GM12874 (cell line): ENCODE measurements at regions not wholly inside any gene's neighbourhood (a gene's known extent, or its start where the extent isn't known, plus 50 kb on each side); places are given as distances from the start of the nearest gene placed in this dataset.

ENCODE experiments used
- TF ChIP-seq, protein P1 (sequence below): IDR thresholded peaks from 2 replicates; pipeline ENCODE4 v1.5.1; 2011; ENCODE audit warnings: low read depth, mild to moderate bottlenecking, control low read depth, low read length, moderate library complexity; ENCODE audit not compliant: insufficient read depth

DNA sequence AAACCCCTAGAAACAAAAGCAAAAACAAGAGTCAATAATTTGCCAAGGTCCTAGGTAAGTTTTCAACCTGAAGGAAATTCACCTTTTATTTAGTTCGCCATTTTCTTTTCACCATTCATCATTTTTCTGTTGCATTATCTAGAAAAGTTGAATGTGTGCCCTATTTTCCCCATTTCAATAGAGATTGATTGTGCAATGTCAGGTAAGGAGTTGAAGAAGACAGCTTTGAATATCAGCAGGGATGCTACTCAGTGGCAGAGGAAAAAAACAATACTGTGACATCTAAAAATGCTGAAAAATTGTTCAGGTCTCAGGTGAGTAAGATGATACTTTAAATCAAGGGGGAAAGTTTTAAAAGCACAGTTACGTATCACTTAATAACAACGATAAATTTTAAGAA lies 813.7 kb downstream of the DTWD2 start:
- TF ChIP-seq, protein P1, sequence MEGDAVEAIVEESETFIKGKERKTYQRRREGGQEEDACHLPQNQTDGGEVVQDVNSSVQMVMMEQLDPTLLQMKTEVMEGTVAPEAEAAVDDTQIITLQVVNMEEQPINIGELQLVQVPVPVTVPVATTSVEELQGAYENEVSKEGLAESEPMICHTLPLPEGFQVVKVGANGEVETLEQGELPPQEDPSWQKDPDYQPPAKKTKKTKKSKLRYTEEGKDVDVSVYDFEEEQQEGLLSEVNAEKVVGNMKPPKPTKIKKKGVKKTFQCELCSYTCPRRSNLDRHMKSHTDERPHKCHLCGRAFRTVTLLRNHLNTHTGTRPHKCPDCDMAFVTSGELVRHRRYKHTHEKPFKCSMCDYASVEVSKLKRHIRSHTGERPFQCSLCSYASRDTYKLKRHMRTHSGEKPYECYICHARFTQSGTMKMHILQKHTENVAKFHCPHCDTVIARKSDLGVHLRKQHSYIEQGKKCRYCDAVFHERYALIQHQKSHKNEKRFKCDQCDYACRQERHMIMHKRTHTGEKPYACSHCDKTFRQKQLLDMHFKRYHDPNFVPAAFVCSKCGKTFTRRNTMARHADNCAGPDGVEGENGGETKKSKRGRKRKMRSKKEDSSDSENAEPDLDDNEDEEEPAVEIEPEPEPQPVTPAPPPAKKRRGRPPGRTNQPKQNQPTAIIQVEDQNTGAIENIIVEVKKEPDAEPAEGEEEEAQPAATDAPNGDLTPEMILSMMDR = no peak

- TF ChIP-seq, protein P1 = no peak
These were observed 815.0 kb downstream of the DTWD2 start for GRCh38 chr5:118173340-118173739.

DNA sequence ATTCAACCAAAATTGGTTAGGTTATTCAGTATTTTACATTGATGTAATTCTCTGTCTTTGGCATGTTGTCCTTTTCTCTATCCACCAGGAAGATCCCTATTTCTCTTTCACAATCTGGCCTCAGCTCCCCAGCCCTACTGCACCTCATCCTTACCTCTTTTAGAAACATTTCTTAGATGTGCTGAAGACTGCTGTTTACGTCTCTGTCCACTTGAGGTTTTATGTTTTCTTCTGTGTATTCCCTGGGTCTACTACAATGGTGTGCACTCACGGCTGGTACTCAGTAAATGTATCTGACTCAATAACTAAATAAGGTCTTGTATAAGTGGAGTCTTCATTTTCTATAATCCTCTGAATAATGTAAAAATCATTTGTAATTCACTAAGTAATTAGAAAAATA lies 822.7 kb downstream of the DTWD2 start:
- TF ChIP-seq, protein P1 = no peak

DNA sequence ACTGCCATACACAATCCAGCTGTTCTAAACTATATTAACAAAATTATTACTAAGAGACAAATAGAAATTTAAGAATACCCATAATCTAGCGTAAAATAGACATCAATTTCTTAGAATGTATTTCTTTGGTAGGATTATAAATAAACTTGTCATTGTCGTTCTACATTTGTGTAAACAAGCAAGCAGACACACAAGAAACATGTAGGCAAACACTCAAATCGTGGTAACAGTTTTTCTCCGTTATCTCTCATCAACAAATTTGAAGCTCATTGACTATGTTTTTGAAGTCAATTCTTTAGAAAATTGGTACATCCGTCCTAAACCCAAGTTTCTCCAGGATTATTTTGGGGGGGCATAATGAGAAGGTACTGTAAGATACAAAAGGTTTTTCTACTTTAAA lies 832.2 kb downstream of the DTWD2 start:
- TF ChIP-seq, protein P1 = no peak

DNA sequence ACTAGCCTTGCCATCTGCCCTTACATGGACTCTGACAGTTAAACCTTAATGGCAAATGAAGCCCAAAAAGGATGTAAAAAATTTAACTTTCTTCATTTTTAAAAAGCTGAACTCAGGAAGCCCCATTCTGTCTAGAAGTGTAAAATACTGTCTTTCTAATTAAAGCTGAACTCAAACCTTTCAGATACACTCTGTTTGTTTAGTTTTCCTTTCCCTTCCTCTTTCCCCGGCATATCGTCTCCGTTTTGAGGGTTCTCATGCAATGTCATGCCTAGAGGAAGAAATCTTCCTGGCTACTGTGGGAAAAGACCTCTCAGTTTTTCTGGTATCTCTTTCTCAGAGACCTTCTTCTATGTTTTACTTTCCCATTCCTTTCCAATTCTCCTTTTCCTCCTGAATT lies 841.5 kb downstream of the DTWD2 start:
- TF ChIP-seq, protein P1 = no peak

- TF ChIP-seq, protein P1 = no peak
These were observed 843.8 kb downstream of the DTWD2 start for GRCh38 chr5:118144540-118144939.

- TF ChIP-seq, protein P1 = no peak
These were observed 849.0 kb downstream of the DTWD2 start for GRCh38 chr5:118139361-118139760.

DNA sequence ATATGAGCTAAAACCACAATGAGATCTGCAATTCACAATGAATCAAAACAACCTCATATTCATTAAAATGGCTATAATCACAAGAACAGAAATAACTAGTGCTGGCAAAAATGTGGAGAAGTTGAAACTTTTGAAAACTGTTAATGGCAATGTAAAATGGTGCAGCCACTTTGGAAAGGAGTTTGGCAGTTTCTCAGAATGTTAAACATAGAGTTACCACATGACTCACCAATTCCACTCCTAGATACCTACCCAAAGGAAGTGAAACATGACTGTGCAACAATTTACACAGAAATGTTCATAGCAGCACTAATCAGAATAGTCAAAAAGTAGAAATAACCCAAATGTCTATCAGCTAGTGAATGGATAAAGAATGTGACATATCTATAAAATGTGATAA lies 862.2 kb downstream of the DTWD2 start:
- TF ChIP-seq, protein P1 = no peak
